ENCODE measurements at regions not wholly inside any gene's neighbourhood (a gene's known extent, or its start where the extent isn't known, plus 50 kb on each side); places are given as distances from the start of the nearest gene placed in this dataset.

DNA sequence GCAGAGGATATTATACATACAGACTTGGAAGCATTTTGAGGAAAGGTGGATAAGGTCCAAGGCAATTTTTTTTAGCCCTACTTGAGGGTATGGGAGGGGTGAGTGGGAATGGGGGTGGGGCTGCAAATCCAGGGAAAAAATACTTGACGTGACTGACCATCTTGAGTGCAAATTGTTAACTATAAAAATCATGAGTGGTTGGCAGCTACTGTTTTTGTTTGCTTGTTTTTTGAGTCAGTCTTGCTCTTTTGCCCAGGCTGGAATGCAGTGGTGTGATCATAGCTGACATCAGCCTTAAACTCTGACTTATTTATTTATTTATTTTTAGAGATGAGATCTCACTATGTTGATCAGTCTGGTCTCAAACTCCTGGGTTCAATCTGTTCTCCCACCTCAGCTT is 458.8 kb downstream of the PIK3C3 start:
- Histone ChIP-seq H3K9me3 (no peaks in the 10 kb centered on the region), H3K36me3 (no peaks in the 10 kb centered on the region), H3K27ac (no peak overlapping the region), H3K4me3 (no peak overlapping the region), H3K27me3 (no peaks in the 10 kb centered on the region), H3K4me1 (no peaks in the 10 kb centered on the region), H3K9ac (ENCODE audit: low read depth in 2 of 2, low read length in 2 of 2) (no peak overlapping the region)
- intact Hi-C loops (cut with DNase I), result no loop called here
- TF ChIP-seq CTCF (IDR thresholded peaks at IDR 0.05), result no peak
- DNase-seq, result no peak

DNA sequence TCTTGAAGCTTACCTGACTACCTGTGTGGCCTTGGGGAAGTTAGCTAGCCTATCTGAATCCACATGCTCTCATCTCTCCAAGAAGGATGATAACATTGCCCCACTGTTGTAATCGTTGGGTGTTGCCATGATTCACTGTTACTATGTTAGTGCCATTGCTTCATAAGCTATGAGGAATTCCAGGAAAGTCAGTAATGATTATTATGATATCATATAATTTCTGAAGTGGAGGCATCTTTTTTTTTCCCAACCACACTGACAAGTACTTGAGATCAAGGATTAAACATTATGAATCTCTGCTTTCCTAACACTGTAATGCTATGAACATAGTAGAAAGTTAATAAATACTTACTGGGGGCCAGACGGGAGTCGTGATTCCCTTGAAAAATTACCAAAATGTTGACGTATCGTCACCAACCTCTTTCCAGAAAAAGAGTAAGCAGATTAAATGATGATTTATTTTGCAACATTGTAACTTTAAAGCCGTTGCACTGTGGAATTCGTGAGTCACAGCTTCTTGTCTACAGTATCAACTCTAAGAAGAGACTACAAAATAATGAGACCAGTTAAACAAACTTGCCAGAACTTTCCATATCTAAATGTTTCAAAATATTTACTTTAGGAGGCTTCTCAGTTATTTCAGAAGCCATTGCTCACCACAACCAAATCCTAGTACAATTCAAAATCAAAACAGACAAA is 459.9 kb downstream of the PIK3C3 start:
- no peaks in the 10 kb centered on the region for H3K27me3 ChIP-seq
- intact Hi-C loops (cut with DNase I), result no loop called here
- H3K4me3 ChIP-seq, result no peak overlapping the region
- TF ChIP-seq CTCF (IDR thresholded peaks at IDR 0.05), result no peak
- DNase-seq, result no peak
- no peaks in the 10 kb centered on the region for H3K9me3 ChIP-seq
- H3K4me1 ChIP-seq, result no peaks in the 10 kb centered on the region
- H3K27ac ChIP-seq, result no peak overlapping the region
- no peak overlapping the region for H3K9ac ChIP-seq (ENCODE audit: low read depth in 2 of 2, low read length in 2 of 2)
- no peaks in the 10 kb centered on the region for H3K36me3 ChIP-seq

DNA sequence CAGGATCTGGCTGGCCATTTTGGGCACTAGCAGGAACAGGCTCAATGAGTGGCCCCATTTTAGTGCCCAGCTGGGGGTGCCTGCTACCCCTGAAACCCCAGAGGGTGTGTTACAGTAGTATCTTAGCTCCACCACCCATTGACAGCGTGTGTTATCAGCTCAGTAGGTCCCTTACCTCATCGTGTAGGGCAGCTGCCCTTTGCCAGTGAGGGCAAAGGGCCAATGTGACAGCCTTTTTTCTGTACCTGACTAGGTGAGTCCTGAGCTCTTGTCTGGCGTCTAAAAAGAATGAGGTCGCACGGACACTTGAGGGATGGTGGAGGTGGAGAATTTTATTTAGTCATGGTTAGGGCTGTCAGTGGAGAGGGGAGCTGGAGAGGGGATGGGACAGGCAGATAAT is 462.2 kb downstream of the PIK3C3 start:
- no peaks in the 10 kb centered on the region for H3K9me3 ChIP-seq
- intact Hi-C loops (cut with DNase I), result no loop called here
- no peak overlapping the region for H3K27ac ChIP-seq
- H3K4me3 ChIP-seq, result no peak overlapping the region
- no peak overlapping the region for H3K9ac ChIP-seq (ENCODE audit: low read depth in 2 of 2, low read length in 2 of 2)
- H3K36me3 ChIP-seq, result no peaks in the 10 kb centered on the region
- H3K4me1 ChIP-seq, result no peaks in the 10 kb centered on the region
- DNase-seq, result no peak
- no peaks in the 10 kb centered on the region for H3K27me3 ChIP-seq
- TF ChIP-seq CTCF (IDR thresholded peaks at IDR 0.05), result no peak

GRCh38 chr18:42418121-42418520 is 463.1 kb downstream of the PIK3C3 start:
- Histone ChIP-seq H3K9me3 (no peaks in the 10 kb centered on the region), H3K4me3 (no peak overlapping the region), H3K4me1 (no peaks in the 10 kb centered on the region), H3K9ac (ENCODE audit: low read depth in 2 of 2, low read length in 2 of 2) (no peak overlapping the region), H3K27me3 (no peaks in the 10 kb centered on the region), H3K27ac (no peak overlapping the region), H3K36me3 (no peaks in the 10 kb centered on the region)
- DNase-seq, result no peak
- intact Hi-C loops (cut with DNase I), result no loop called here
- no peak for TF ChIP-seq CTCF (IDR thresholded peaks at IDR 0.05)

GRCh38 chr18:42425025-42425424 is 470.0 kb downstream of the PIK3C3 start:
- Histone ChIP-seq H3K36me3 (no peaks in the 10 kb centered on the region), H3K9ac (ENCODE audit: low read depth in 2 of 2, low read length in 2 of 2) (no peak overlapping the region), H3K4me3 (no peak overlapping the region), H3K27me3 (no peaks in the 10 kb centered on the region), H3K4me1 (no peaks in the 10 kb centered on the region), H3K27ac (no peak overlapping the region), H3K9me3 (no peaks in the 10 kb centered on the region)
- intact Hi-C loops (cut with DNase I), result no loop called here
- no peak for DNase-seq
- no peak for TF ChIP-seq CTCF (IDR thresholded peaks at IDR 0.05)
